Karpas-422 (cell line): ENCODE measurements at regions not wholly inside any gene's neighbourhood (a gene's known extent, or its start where the extent isn't known, plus 50 kb on each side); places are given as distances from the start of the nearest gene placed in this dataset.

Source experiments
- DNase-seq: peaks from one replicate; pipeline ENCODE4 v3.0.0-alpha.2; 2015
- H2AFZ ChIP-seq: fragments of 200-600 bp; sonication (generic); 2 replicates; pipeline ENCODE4 v1.6.1; 2014; ENCODE audit warnings: antibody characterized with exemption, low read length, mixed read lengths
- H3K27ac ChIP-seq: fragments of 200-600 bp; sonication (generic); 2 replicates; pipeline ENCODE4 v1.5.1; 2014; ENCODE audit warnings: mild to moderate bottlenecking, low read length, moderate library complexity
- H3K27me3 ChIP-seq: fragments of 200-600 bp; sonication (generic); 2 replicates; pipeline ENCODE4 v1.6.1; 2014; ENCODE audit warnings: low read length, mixed read lengths
- H3K36me3 ChIP-seq: fragments of 200-600 bp; sonication (generic); 2 replicates; pipeline ENCODE4 v1.6.1; 2014; ENCODE audit warnings: low read length, mixed read lengths; ENCODE audit not compliant: insufficient read depth
- H3K4me1 ChIP-seq: fragments of 200-600 bp; sonication (generic); 2 replicates; pipeline ENCODE4 v1.6.1; 2014; ENCODE audit warnings: mild to moderate bottlenecking, low read length, mixed read lengths
- H3K4me2 ChIP-seq: fragments of 200-600 bp; sonication (generic); 2 replicates; pipeline ENCODE4 v1.6.1; 2014; ENCODE audit warnings: low read length, low read depth, mild to moderate bottlenecking; ENCODE audit not compliant: poor library complexity, severe bottlenecking
- H3K4me3 ChIP-seq: fragments of 200-600 bp; sonication (generic); 2 replicates; pipeline ENCODE4 v1.5.1; 2014; ENCODE audit warnings: mild to moderate bottlenecking, antibody characterized with exemption, low read length, mixed read lengths
- H3K79me2 ChIP-seq: fragments of 200-600 bp; sonication (generic); 2 replicates; pipeline ENCODE4 v1.6.1; 2014; ENCODE audit warnings: mild to moderate bottlenecking, low read length, mixed read lengths
- H3K9ac ChIP-seq: fragments of 200-600 bp; sonication (generic); 2 replicates; pipeline ENCODE4 v1.6.0; 2014; ENCODE audit warnings: low read length
- H3K9me2 ChIP-seq: fragments of 200-600 bp; sonication (generic), shearing (Covaris generic); replicated peaks from 2 replicates; pipeline ENCODE4 v1.6.0; 2014; ENCODE audit warnings: mild to moderate bottlenecking, low read length, moderate library complexity; ENCODE audit not compliant: insufficient read depth
- H3K9me3 ChIP-seq: fragments of 300-700, 200-600 bp; sonication (generic); 2 replicates; pipeline ENCODE4 v1.6.1; 2014; ENCODE audit warnings: low read length, mixed read lengths
- H4K20me1 ChIP-seq: fragments of 200-600 bp; sonication (generic); 2 replicates; pipeline ENCODE4 v1.6.1; 2014; ENCODE audit warnings: mild to moderate bottlenecking, antibody characterized with exemption, low read length, low read depth; ENCODE audit not compliant: insufficient read depth

- no peaks in the 10 kb centered on the region for H3K27me3 ChIP-seq
- H3K4me3 ChIP-seq, result no peak overlapping the region
- peaks cover 28% of the 10 kb centered on the region for H3K36me3 ChIP-seq
- no peak overlapping the region for H3K27ac ChIP-seq
- no peak for DNase-seq
- no peaks in the 10 kb centered on the region for H3K79me2 ChIP-seq
- no peak overlapping the region for H2AFZ ChIP-seq
- peaks cover 43% of the 10 kb centered on the region for H3K4me1 ChIP-seq
- no peaks in the 10 kb centered on the region for H3K9me2 ChIP-seq
- H3K4me2 ChIP-seq, result peak overlapping the region; percentile 13
- H3K9ac ChIP-seq, result no peak overlapping the region
- H4K20me1 ChIP-seq, result no peaks in the 10 kb centered on the region
- no peaks in the 10 kb centered on the region for H3K9me3 ChIP-seq
These were observed 683.4 kb downstream of the GALC start for GRCh38 chr14:87309557-87309956.

- Histone ChIP-seq H3K4me3 (no peak overlapping the region), H3K4me1 (peaks cover 55% of the 10 kb centered on the region), H3K79me2 (no peaks in the 10 kb centered on the region), H3K36me3 (peaks cover 23% of the 10 kb centered on the region), H4K20me1 (no peaks in the 10 kb centered on the region), H3K27me3 (no peaks in the 10 kb centered on the region), H3K27ac (no peak overlapping the region), H3K9me3 (no peaks in the 10 kb centered on the region), H3K9ac (no peak overlapping the region), H2AFZ (no peak overlapping the region), H3K4me2 (no peak overlapping the region), H3K9me2 (no peaks in the 10 kb centered on the region)
- DNase-seq, result no peak
These were observed 686.4 kb downstream of the GALC start for GRCh38 chr14:87306409-87307168.

GRCh38 chr14:87305345-87305744 is 687.6 kb downstream of the GALC start:
- H3K27me3 ChIP-seq, result no peaks in the 10 kb centered on the region
- no peaks in the 10 kb centered on the region for H3K9me2 ChIP-seq
- 0 out of 2 replicates have a peak overlapping the region, but pooled peaks have one; percentile 10 for H3K27ac ChIP-seq
- H3K4me2 ChIP-seq, result no peak overlapping the region
- no peak for DNase-seq
- H3K4me1 ChIP-seq, result peaks cover 52% of the 10 kb centered on the region
- H3K36me3 ChIP-seq, result peaks cover 14% of the 10 kb centered on the region
- H3K4me3 ChIP-seq, result no peak overlapping the region
- H2AFZ ChIP-seq, result no peak overlapping the region
- H3K9me3 ChIP-seq, result no peaks in the 10 kb centered on the region
- H4K20me1 ChIP-seq, result no peaks in the 10 kb centered on the region
- H3K9ac ChIP-seq, result no peak overlapping the region
- H3K79me2 ChIP-seq, result no peaks in the 10 kb centered on the region

GRCh38 chr14:87304404-87304803 is 688.6 kb downstream of the GALC start:
- peaks cover 14% of the 10 kb centered on the region for H3K36me3 ChIP-seq
- no peak overlapping the region for H2AFZ ChIP-seq
- no peaks in the 10 kb centered on the region for H3K9me2 ChIP-seq
- H3K27ac ChIP-seq, result no peak overlapping the region
- peaks cover 42% of the 10 kb centered on the region for H3K4me1 ChIP-seq
- H3K9me3 ChIP-seq, result no peaks in the 10 kb centered on the region
- H3K9ac ChIP-seq, result no peak overlapping the region
- no peaks in the 10 kb centered on the region for H3K27me3 ChIP-seq
- no peaks in the 10 kb centered on the region for H3K79me2 ChIP-seq
- DNase-seq, result no peak
- no peak overlapping the region for H3K4me2 ChIP-seq
- H3K4me3 ChIP-seq, result no peak overlapping the region
- no peaks in the 10 kb centered on the region for H4K20me1 ChIP-seq

GRCh38 chr14:87286826-87287225 is 706.2 kb downstream of the GALC start:
- Histone ChIP-seq H3K4me1 (peaks cover 30% of the 10 kb centered on the region), H3K27ac (no peak overlapping the region), H3K9ac (no peak overlapping the region), H3K27me3 (no peaks in the 10 kb centered on the region), H3K79me2 (no peaks in the 10 kb centered on the region), H3K9me2 (no peaks in the 10 kb centered on the region), H2AFZ (no peak overlapping the region), H4K20me1 (no peaks in the 10 kb centered on the region), H3K9me3 (no peaks in the 10 kb centered on the region; the same call in 1 of the 2 replicates), H3K36me3 (peaks cover 6% of the 10 kb centered on the region; the same call in 1 of the 2 replicates), H3K4me3 (no peak overlapping the region), H3K4me2 (no peak overlapping the region)
- DNase-seq, result no peak

- no peak overlapping the region for H3K9ac ChIP-seq
- no peaks in the 10 kb centered on the region for H3K9me2 ChIP-seq
- no peaks in the 10 kb centered on the region for H3K79me2 ChIP-seq
- no peaks in the 10 kb centered on the region for H4K20me1 ChIP-seq
- no peak overlapping the region for H3K4me3 ChIP-seq
- H3K27me3 ChIP-seq, result no peaks in the 10 kb centered on the region
- peaks cover 3% of the 10 kb centered on the region; the same call in 1 of the 2 replicates for H3K36me3 ChIP-seq
- no peak overlapping the region for H3K27ac ChIP-seq
- no peak for DNase-seq
- H3K9me3 ChIP-seq, result no peaks in the 10 kb centered on the region
- H3K4me2 ChIP-seq, result no peak overlapping the region
- no peak overlapping the region for H2AFZ ChIP-seq
- H3K4me1 ChIP-seq, result peaks cover 36% of the 10 kb centered on the region
These were observed 706.8 kb downstream of the GALC start for GRCh38 chr14:87286191-87286590.

GRCh38 chr14:87285506-87285905 is 707.5 kb downstream of the GALC start:
- H3K36me3 ChIP-seq, result peaks cover 3% of the 10 kb centered on the region; the same call in 1 of the 2 replicates
- H3K27me3 ChIP-seq, result no peaks in the 10 kb centered on the region
- no peak overlapping the region for H3K27ac ChIP-seq
- DNase-seq, result no peak
- H3K9me2 ChIP-seq, result no peaks in the 10 kb centered on the region
- H2AFZ ChIP-seq, result no peak overlapping the region
- H3K9ac ChIP-seq, result no peak overlapping the region
- no peak overlapping the region for H3K4me2 ChIP-seq
- H4K20me1 ChIP-seq, result no peaks in the 10 kb centered on the region
- H3K4me3 ChIP-seq, result no peak overlapping the region
- peaks cover 43% of the 10 kb centered on the region for H3K4me1 ChIP-seq
- H3K79me2 ChIP-seq, result no peaks in the 10 kb centered on the region
- no peaks in the 10 kb centered on the region for H3K9me3 ChIP-seq

- DNase-seq, result no peak
- no peaks in the 10 kb centered on the region for H4K20me1 ChIP-seq
- H3K27me3 ChIP-seq, result no peaks in the 10 kb centered on the region
- no peak overlapping the region for H3K27ac ChIP-seq
- no peaks in the 10 kb centered on the region for H3K9me2 ChIP-seq
- H3K4me1 ChIP-seq, result peaks cover 57% of the 10 kb centered on the region
- no peaks in the 10 kb centered on the region for H3K36me3 ChIP-seq
- H3K4me3 ChIP-seq, result no peak overlapping the region
- H3K79me2 ChIP-seq, result no peaks in the 10 kb centered on the region
- no peak overlapping the region for H3K4me2 ChIP-seq
- no peak overlapping the region for H2AFZ ChIP-seq
- H3K9ac ChIP-seq, result no peak overlapping the region
- H3K9me3 ChIP-seq, result no peaks in the 10 kb centered on the region
These were observed 709.4 kb downstream of the GALC start for GRCh38 chr14:87283547-87283946.
